K562 (cell line): ENCODE measurements at regions not wholly inside any gene's neighbourhood (a gene's known extent, or its start where the extent isn't known, plus 50 kb on each side); places are given as distances from the start of the nearest gene placed in this dataset.

Experiments used
- ATAC-seq: fragments of 200-7000 bp; cut with Tn5 transposase; 3 replicates; pipeline ENCODE4 v1.9.1; 2020; ENCODE audit warnings: moderate library complexity
- BruUV-seq: library from RNA; stranded (reverse); fragments of 400-500 nt; replicated peaks from 2 replicates; lab custom pipeline; 2021; lab: Mats Ljungman, UMichigan
- CTCF ChIA-PET: fragments of 300-600 bp; formaldehyde crosslinking; extraction: SDS; loops from one replicate; lab custom pipeline; 2021; ENCODE audit warnings: low intra/inter-chr PET ratio; lab: Yijun Ruan, JAX
- POLR2A ChIA-PET: fragments of 300-600, 350-650 bp; sonication (Branson Sonifier 250); formaldehyde crosslinking; extraction: SDS; loops from one replicate; lab custom pipeline; 2021; ENCODE audit warnings: antibody characterized with exemption, inconsistent platforms; lab: Yijun Ruan, JAX
- DNase-seq, 4 experiments: peaks; one replicate each; pipeline versions ENCODE4 v3.0.0 to v3.0.0-alpha.2; 2011 to 2018; ENCODE audit warnings: low spot score in 3 of 4, mixed read lengths in 3 of 4; ENCODE audit errors: extremely low read depth in 1 of 4
- FAIRE-seq: peaks from 2 replicates; lab custom pipeline; 2011; peaks lifted over from hg19 to GRCh38; lab: Jason Lieb, UNC
- H2AFZ ChIP-seq: 2 replicates; pipeline ENCODE4 v1.6.0; 2011; ENCODE audit warnings: low read depth, low read length, control low read depth, inconsistent platforms
- H3K27ac ChIP-seq: fragments of 200-600 bp; 3 replicates; pipeline ENCODE4 v1.8.0; 2011; ENCODE audit warnings: low read depth, mild to moderate bottlenecking, control low read depth, inconsistent platforms, low read length, moderate library complexity, mixed read lengths; ENCODE audit errors: extremely low read depth
- H3K27me3 ChIP-seq, 2 experiments: fragments of 300-600 bp in 1 of 2; 2 replicates in 1 of 2; 3 replicates in 1 of 2; pipeline versions ENCODE4 v1.6.0 to v1.8.0; 2011; ENCODE audit warnings: inconsistent platforms in 2 of 2, low read length in 2 of 2, mild to moderate bottlenecking in 1 of 2, mixed read lengths in 1 of 2, moderate library complexity in 1 of 2; ENCODE audit not compliant: control insufficient read depth in 2 of 2, insufficient read depth in 2 of 2
- H3K36me3 ChIP-seq: fragments of 300-600 bp; 3 replicates; pipeline ENCODE4 v1.8.0; 2011; ENCODE audit warnings: mild to moderate bottlenecking, low read length, inconsistent platforms; ENCODE audit not compliant: control insufficient read depth, insufficient read depth
- H3K4me1 ChIP-seq, 2 experiments: fragments of 200-600 bp in 1 of 2; replicated peaks in 1 of 2; 2 replicates in 1 of 2; 3 replicates in 1 of 2; pipeline versions ENCODE4 v1.5.1 to v1.8.0; 2011; ENCODE audit warnings: inconsistent platforms in 2 of 2, low read length in 2 of 2, mild to moderate bottlenecking in 1 of 2, mixed read lengths in 1 of 2, moderate library complexity in 1 of 2; ENCODE audit not compliant: control insufficient read depth in 2 of 2, insufficient read depth in 2 of 2
- H3K4me2 ChIP-seq: 2 replicates; pipeline ENCODE4 v1.6.1; 2011; ENCODE audit warnings: low read length, control low read depth, inconsistent platforms, mixed read lengths; ENCODE audit not compliant: insufficient read depth
- H3K4me3 ChIP-seq: fragments of 200-600 bp; sonication (generic), shearing (Covaris generic); 2 replicates; pipeline ENCODE4 v1.5.1; 2016; ENCODE audit warnings: control low read depth, inconsistent platforms
- H3K79me2 ChIP-seq: fragments of 200-600 bp; 3 replicates; pipeline ENCODE4 v1.8.0; 2011; ENCODE audit warnings: low read length, inconsistent platforms; ENCODE audit not compliant: control insufficient read depth, insufficient read depth
- H3K9ac ChIP-seq, 2 experiments: 2 replicates each; pipeline versions ENCODE4 v1.6.0 to v1.6.1; 2011; ENCODE audit warnings: low read depth in 2 of 2, low read length in 2 of 2, control low read depth in 1 of 2, inconsistent platforms in 1 of 2, mild to moderate bottlenecking in 1 of 2, mixed read lengths in 1 of 2; ENCODE audit not compliant: insufficient read depth in 1 of 2
- H3K9me1 ChIP-seq: one replicate; pipeline ENCODE4 v1.6.0; 2011; ENCODE audit warnings: inconsistent platforms, mild to moderate bottlenecking, low read length, moderate library complexity; ENCODE audit not compliant: control insufficient read depth, insufficient read depth
- H3K9me3 ChIP-seq: replicated peaks from 2 replicates; pipeline ENCODE4 v1.5.1; 2011; ENCODE audit warnings: low read depth, low read length, inconsistent platforms; ENCODE audit not compliant: control insufficient read depth, insufficient read depth
- H4K20me1 ChIP-seq: replicated peaks from 2 replicates; pipeline ENCODE4 v1.6.1; 2011; ENCODE audit warnings: low read length, inconsistent platforms, mixed read lengths; ENCODE audit not compliant: control insufficient read depth, insufficient read depth
- ASH1L ChIP-seq: fragments of 450-650 bp; IDR thresholded peaks from 2 replicates; pipeline ENCODE4 v1.6.1; 2018; ENCODE audit warnings: borderline replicate concordance, mild to moderate bottlenecking, low read depth; ENCODE audit not compliant: partially characterized antibody
- BRD4 ChIP-seq: fragments of 200-600 bp; sonication (generic); IDR thresholded peaks from 2 replicates; pipeline ENCODE4 v1.6.1; 2017; ENCODE audit warnings: inconsistent platforms
- CHD1 ChIP-seq: fragments of 200-600 bp; sonication (generic); IDR thresholded peaks from one replicate; pipeline ENCODE4 v1.6.1; 2012; ENCODE audit warnings: mild to moderate bottlenecking, moderate library complexity, low read length, inconsistent platforms
- HMG20A ChIP-seq: fragments of 450-650 bp; formaldehyde crosslinking; conservative IDR thresholded peaks from 2 replicates; pipeline ENCODE4 v1.4.0; 2020; ENCODE audit warnings: mild to moderate bottlenecking, mixed read lengths
- KDM5B ChIP-seq: fragments of 200-600 bp; sonication (generic); IDR thresholded peaks from 2 replicates; pipeline ENCODE4 v1.6.1; 2012; ENCODE audit warnings: low read depth, mild to moderate bottlenecking, moderate library complexity, low read length, control low read depth, inconsistent platforms; ENCODE audit not compliant: insufficient replicate concordance
- NCOR1 ChIP-seq: fragments of 450-650 bp; IDR thresholded peaks from 2 replicates; pipeline ENCODE4 v1.6.1; 2016; ENCODE audit warnings: mild to moderate bottlenecking, moderate library complexity
- NR2F6 ChIP-seq: fragments of 450-650 bp; formaldehyde crosslinking; IDR thresholded peaks from 2 replicates; pipeline ENCODE4 v1.4.0; 2020; ENCODE audit warnings: mild to moderate bottlenecking
- POLR2B ChIP-seq: fragments of 450-650 bp; IDR thresholded peaks from 2 replicates; pipeline ENCODE4 v1.6.1; 2018; ENCODE audit warnings: low read depth; ENCODE audit not compliant: partially characterized antibody
- PTTG1 ChIP-seq: fragments of 450-650 bp; IDR thresholded peaks from 2 replicates; pipeline ENCODE4 v1.6.1; 2016; ENCODE audit warnings: low read depth, mild to moderate bottlenecking, missing genetic modification characterization, missing compliant biosample characterization
- RAD51 ChIP-seq: fragments of 450-650 bp; IDR thresholded peaks from 2 replicates; pipeline ENCODE4 v1.7.1; 2016; ENCODE audit warnings: low read depth, mild to moderate bottlenecking, borderline replicate concordance
- SAFB2 ChIP-seq: fragments of 200-400 bp; formaldehyde crosslinking; IDR thresholded peaks from 2 replicates; pipeline ENCODE4 v1.6.1; 2018; ENCODE audit warnings: borderline replicate concordance, low read length, low read depth, moderate library complexity; ENCODE audit not compliant: severe bottlenecking
- SMARCA5 ChIP-seq: fragments of 450-650 bp; IDR thresholded peaks from 2 replicates; pipeline ENCODE4 v1.6.1; 2016
- SP2 ChIP-seq: IDR thresholded peaks from 2 replicates; pipeline ENCODE4 v1.6.1; 2011; ENCODE audit warnings: mild to moderate bottlenecking, low read depth, low read length, moderate library complexity; ENCODE audit not compliant: poor library complexity, severe bottlenecking; ENCODE audit errors: extremely low read depth
- TRIM28 ChIP-seq: fragments of 450-650 bp; IDR thresholded peaks from 2 replicates; pipeline ENCODE4 v1.6.1; 2017
- ZHX1 ChIP-seq: fragments of 150-350 bp; conservative IDR thresholded peaks from 2 replicates; pipeline ENCODE4 v1.6.1; 2014; ENCODE audit warnings: low read length
- WGBS: fragments of 100-300 bp; shearing (Covaris generic); methylation state at CpG from one replicate; pipeline ENCODE4 v1.1.6; 2016; ENCODE audit warnings: low coverage, mixed read lengths; ENCODE audit not compliant: insufficient coverage; ENCODE audit errors: missing lambda C conversion rate; 5-methylcytosine and 5-hydroxymethylcytosine counted together
- in situ Hi-C: fragments of 300-500 bp; cut with MboI; formaldehyde crosslinking; loops from 4 replicates; pipeline ENCODE4 v1.15.0; 2018; ENCODE audit warnings: inconsistent platforms, mixed read lengths
- intact Hi-C: fragments of 100-400 bp; cut with micrococcal nuclease; formaldehyde crosslinking; loops from 2 replicates; pipeline ENCODE4 v1.14.2; 2022

- no peaks in the 10 kb centered on the region for H3K27me3 ChIP-seq
- ATAC-seq (no peak), FAIRE-seq (no peak), DNase-seq (no peak)
- POLR2A ChIA-PET: no interaction called here
- H3K4me2 ChIP-seq: no peak overlapping the region
- H3K4me3 ChIP-seq: no peak overlapping the region
- no peaks in the 10 kb centered on the region for H3K9me1 ChIP-seq
- H3K36me3 ChIP-seq: no peaks in the 10 kb centered on the region
- H3K9ac ChIP-seq: no peak overlapping the region
- H3K9me3 ChIP-seq: no peaks in the 10 kb centered on the region
- no peaks in the 10 kb centered on the region for H3K79me2 ChIP-seq
- no peaks in the 10 kb centered on the region for H4K20me1 ChIP-seq
- CTCF ChIA-PET: no interaction called here
- in situ Hi-C loops: no loop called here
- H2AFZ ChIP-seq: no peak overlapping the region
- BruUV-seq: no TSS peak
- WGBS: 0% methylated on average over 7 of the region's 9 CpGs
- no peaks in the 10 kb centered on the region for H3K4me1 ChIP-seq
- no peak overlapping the region for H3K27ac ChIP-seq
- intact Hi-C loops: no loop called here
- TF ChIP-seq PTTG1 (tag) (no peak), POLR2B (no peak), KDM5B (no peak), SMARCA5 (no peak), ASH1L (no peak), CHD1 (no peak), NCOR1 (no peak), NR2F6 (CRISPR knock-in tag) (no peak), ZHX1 (no peak), TRIM28 (no peak), BRD4 (no peak), HMG20A (no peak), RAD51 (no peak), SP2 (no peak), SAFB2 (no peak)
Observed at GRCh38 chr2:104078431-104079157, 775.3 kb upstream of the POU3F3 start.
